Peyer's patch (tissue), 4 donors: ENCODE measurements at regions not wholly inside any gene's neighbourhood (a gene's known extent, or its start where the extent isn't known, plus 50 kb on each side); places are given as distances from the start of the nearest gene placed in this dataset.

Source experiments
- DNase-seq, 3 donors: peaks; one replicate each; pipeline ENCODE4 v3.0.0-alpha.2; 2017 to 2019
- H3K27ac ChIP-seq, 4 donors: fragments of 200-600 bp; sonication (generic); one replicate each; pipeline ENCODE4 v1.5.1; 2016 to 2019
- H3K27me3 ChIP-seq, 2 donors: fragments of 200-600 bp; sonication (generic); one replicate each; pipeline ENCODE4 v1.5.1; 2019
- H3K36me3 ChIP-seq, 3 donors: fragments of 200-600 bp; sonication (generic); one replicate each; pipeline ENCODE4 v1.5.1; 2016 to 2019
- H3K4me1 ChIP-seq, 4 donors: fragments of 200-600 bp; sonication (generic); one replicate each; pipeline ENCODE4 v1.5.1; 2016 to 2019
- H3K4me3 ChIP-seq, 4 donors: fragments of 200-600 bp; sonication (generic); 1 replicate in 3 of 4; 2 replicates in 1 of 4; pipeline ENCODE4 v1.5.1; 2016 to 2019; ENCODE audit warnings: mild to moderate bottlenecking in 1 of 4
- H3K9me3 ChIP-seq, 4 donors: fragments of 200-600 bp; sonication (generic); one replicate each; pipeline ENCODE4 v1.5.1; 2016 to 2019; ENCODE audit warnings: mild to moderate bottlenecking in 1 of 4
- CTCF ChIP-seq, 6 experiments: fragments of 450-650 bp in 4 of 6; fragments of 200-600 bp in 2 of 6; sonication (generic) in 1 of 6; IDR thresholded peaks; one replicate each; pipeline ENCODE4 v1.5.1; 2017 to 2019; ENCODE audit warnings: antibody characterized with exemption in 6 of 6, mild to moderate bottlenecking in 3 of 6, moderate library complexity in 1 of 6
- POLR2A ChIP-seq, 2 donors: fragments of 450-650 bp; IDR thresholded peaks; one replicate each; pipeline ENCODE4 v1.5.1; 2017; ENCODE audit warnings: antibody characterized with exemption in 2 of 2, mild to moderate bottlenecking in 2 of 2, moderate library complexity in 2 of 2

DNA sequence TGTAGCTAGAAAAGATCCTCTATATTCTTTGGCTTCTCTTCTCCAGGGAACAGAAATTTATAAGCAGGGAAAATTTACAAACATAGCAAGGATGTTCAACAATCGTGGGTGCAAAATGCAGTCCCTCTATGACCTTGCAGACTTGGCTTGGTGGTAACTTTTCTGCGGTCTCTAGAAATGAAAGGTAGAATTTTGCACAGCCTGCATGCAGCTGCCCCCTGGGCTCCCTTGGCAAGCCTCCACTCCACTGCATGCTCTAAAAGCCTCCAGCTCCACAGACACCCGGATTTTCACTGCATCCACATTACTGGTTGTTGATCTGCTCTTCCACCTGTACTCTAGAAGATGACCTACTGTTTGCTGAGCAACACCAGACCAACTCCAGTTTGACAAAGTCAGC is 236.5 kb upstream of the EYS start:
- no peak overlapping the region for H3K27ac ChIP-seq
- H3K9me3 ChIP-seq = no peaks in the 10 kb centered on the region
- H3K27me3 ChIP-seq = no peaks in the 10 kb centered on the region
- TF ChIP-seq POLR2A (IDR thresholded peaks at IDR 0.05) = no peak
- no peak for TF ChIP-seq CTCF (IDR thresholded peaks at IDR 0.05)
- H3K4me3 ChIP-seq = no peak overlapping the region
- no peak for DNase-seq
- H3K4me1 ChIP-seq = no peaks in the 10 kb centered on the region
- no peaks in the 10 kb centered on the region for H3K36me3 ChIP-seq

DNA sequence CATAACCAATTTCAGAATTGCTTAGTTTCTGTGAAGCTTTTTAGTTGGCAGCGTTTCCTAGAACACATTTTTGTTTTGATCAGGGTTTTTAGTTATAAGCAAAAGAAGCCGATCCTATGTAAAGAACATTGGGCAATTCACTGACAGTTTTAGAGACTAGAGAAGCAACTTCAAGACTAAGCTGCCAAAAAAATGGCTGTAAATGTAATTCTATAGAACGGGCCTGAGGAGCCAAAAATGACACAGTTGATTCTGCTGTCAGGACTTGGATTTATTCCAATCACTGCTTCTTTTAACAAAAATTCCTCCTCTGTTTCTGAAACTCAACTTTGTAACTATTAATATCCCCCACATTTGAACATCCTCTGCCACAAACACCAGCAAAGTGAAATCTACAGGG is 236.0 kb upstream of the EYS start:
- DNase-seq = no peak
- Histone ChIP-seq H3K36me3 (no peaks in the 10 kb centered on the region), H3K27ac (no peak overlapping the region), H3K4me1 (no peaks in the 10 kb centered on the region), H3K4me3 (no peak overlapping the region), H3K9me3 (no peaks in the 10 kb centered on the region), H3K27me3 (no peaks in the 10 kb centered on the region)
- TF ChIP-seq CTCF (IDR thresholded peaks at IDR 0.05) (no peak), POLR2A (IDR thresholded peaks at IDR 0.05) (no peak)

DNA sequence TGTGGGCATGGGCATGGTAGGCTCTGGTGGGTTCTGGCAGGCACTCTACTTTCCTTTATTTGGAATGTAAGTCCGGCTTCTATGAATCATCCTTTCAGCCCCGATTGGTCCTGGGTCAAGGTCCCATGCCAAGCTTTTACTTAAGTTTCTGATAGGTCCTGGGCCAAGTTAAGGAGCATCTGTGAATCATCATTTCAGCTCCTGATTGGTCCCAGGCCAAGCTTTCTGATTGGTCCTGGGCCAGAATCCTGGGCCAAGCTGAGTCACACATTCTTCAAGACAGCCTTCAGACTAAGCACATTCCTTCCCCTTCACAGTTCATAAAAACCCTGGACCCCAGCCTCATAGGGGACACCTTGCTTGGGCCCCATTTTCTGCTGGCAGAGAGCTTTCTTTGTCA is 231.0 kb upstream of the EYS start:
- H3K9me3 ChIP-seq = no peaks in the 10 kb centered on the region
- H3K4me1 ChIP-seq = no peaks in the 10 kb centered on the region
- H3K27ac ChIP-seq = no peak overlapping the region
- DNase-seq = no peak
- no peak overlapping the region for H3K4me3 ChIP-seq
- H3K36me3 ChIP-seq = no peaks in the 10 kb centered on the region
- no peak for TF ChIP-seq CTCF (IDR thresholded peaks at IDR 0.05)
- TF ChIP-seq POLR2A (IDR thresholded peaks at IDR 0.05) = no peak
- H3K27me3 ChIP-seq = no peaks in the 10 kb centered on the region

DNA sequence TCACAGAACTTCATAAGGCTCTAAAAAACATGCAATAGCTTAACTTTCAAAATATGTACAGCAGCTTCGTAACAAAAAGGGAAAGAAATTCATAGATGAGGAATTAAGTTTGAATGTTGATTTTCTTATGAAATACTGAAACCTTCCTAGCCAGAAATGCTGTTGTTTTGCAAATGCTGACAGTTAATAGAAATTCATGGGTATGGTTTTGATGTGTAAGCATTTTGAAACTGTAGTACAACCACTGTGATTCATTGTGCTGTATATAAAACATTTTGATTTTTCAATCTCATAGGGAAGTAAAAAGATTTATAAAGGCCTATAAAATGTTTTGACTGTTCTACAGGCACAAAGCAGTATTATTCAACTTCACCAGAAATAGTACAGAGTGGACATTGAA is 228.4 kb upstream of the EYS start:
- Histone ChIP-seq H3K36me3 (no peaks in the 10 kb centered on the region), H3K4me3 (no peak overlapping the region)
- TF ChIP-seq POLR2A (IDR thresholded peaks at IDR 0.05) (no peak), CTCF (IDR thresholded peaks at IDR 0.05) (no peak)

GRCh38 chr6:65933390-65933789 is 226.4 kb upstream of the EYS start:
- Histone ChIP-seq H3K4me1 (no peaks in the 10 kb centered on the region), H3K4me3 (no peak overlapping the region), H3K27me3 (no peaks in the 10 kb centered on the region), H3K9me3 (peaks cover 0 to 6% (median 0%) of the 10 kb centered on the region in 4 donors), H3K27ac (no peak overlapping the region), H3K36me3 (no peaks in the 10 kb centered on the region)
- no peak for TF ChIP-seq CTCF (IDR thresholded peaks at IDR 0.05)
- no peak for TF ChIP-seq POLR2A (IDR thresholded peaks at IDR 0.05)
- no peak for DNase-seq

More for the DNA sequence above, 228.4 kb upstream of the EYS start:
- H3K4me1 ChIP-seq = no peaks in the 10 kb centered on the region
- H3K27me3 ChIP-seq = no peaks in the 10 kb centered on the region
- no peak for DNase-seq
- no peak overlapping the region for H3K27ac ChIP-seq
- H3K9me3 ChIP-seq = peaks cover 0 to 6% (median 0%) of the 10 kb centered on the region in 4 donors

GRCh38 chr6:65927141-65927540 is 220.1 kb upstream of the EYS start:
- Histone ChIP-seq H3K9me3 (peaks cover 0 to 6% (median 0%) of the 10 kb centered on the region in 4 donors), H3K4me1 (no peaks in the 10 kb centered on the region), H3K27ac (no peak overlapping the region), H3K36me3 (no peaks in the 10 kb centered on the region), H3K4me3 (no peak overlapping the region), H3K27me3 (no peaks in the 10 kb centered on the region)
- no peak for DNase-seq
- TF ChIP-seq POLR2A (IDR thresholded peaks at IDR 0.05) = no peak
- no peak for TF ChIP-seq CTCF (IDR thresholded peaks at IDR 0.05)
